Endometrium (tissue), 2 donors: ENCODE measurements at regions not wholly inside any gene's neighbourhood (a gene's known extent, or its start where the extent isn't known, plus 50 kb on each side); places are given as distances from the start of the nearest gene placed in this dataset.

ENCODE experiments used
- FAIRE-seq: peaks from 2 replicates; lab custom pipeline; 2012; peaks lifted over from hg19 to GRCh38; lab: Jason Lieb, UNC
- donor health status: control.
- donor health status: control.

GRCh38 chr2:176544557-176544956, 275.3 kb downstream of the MTX2 start:
- no peak for FAIRE-seq

DNA sequence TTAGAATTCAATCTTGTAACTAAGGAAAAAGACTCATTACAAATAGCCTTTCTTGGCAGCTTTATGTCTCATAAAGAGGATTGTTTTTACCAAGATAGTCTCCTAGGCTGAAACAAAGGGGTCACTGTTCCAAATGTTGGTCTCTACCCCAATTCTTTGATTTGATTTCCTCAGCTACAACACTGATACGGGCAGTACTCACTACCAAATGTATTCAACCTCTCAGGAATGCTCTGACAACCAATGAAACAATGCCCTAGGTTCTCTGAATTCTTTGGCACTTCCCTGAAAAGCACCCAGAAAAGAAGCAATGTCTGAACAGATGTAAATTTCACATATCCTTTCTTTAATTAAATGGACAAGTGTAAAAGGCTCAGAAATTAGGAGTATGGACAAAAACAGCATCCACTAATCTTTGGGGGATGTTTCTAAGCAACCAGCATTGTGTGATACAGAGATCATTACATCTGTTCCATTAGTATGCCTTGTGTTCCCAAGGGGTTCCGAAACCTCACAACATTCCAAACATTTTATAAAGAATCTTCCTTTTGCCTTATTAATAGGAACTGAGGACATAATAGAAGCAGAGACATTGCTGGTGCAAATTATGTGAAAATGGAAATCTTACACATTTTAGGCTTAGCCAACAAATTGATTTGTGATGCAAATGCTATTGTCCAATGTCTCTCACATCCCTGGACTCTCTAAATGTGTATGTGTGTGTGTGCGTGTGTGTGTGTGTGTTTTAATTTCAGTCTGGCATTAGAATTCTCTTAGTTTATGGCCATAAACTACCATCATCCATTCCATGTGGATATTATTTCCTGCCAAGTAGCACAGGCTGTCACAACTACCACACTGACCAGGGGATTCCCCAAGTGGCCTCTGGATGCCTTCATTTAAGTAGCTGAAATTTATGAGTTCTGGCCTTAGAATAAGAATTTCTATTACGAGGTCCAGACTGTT, 276.0 kb downstream of the MTX2 start:
- no peak for FAIRE-seq

DNA sequence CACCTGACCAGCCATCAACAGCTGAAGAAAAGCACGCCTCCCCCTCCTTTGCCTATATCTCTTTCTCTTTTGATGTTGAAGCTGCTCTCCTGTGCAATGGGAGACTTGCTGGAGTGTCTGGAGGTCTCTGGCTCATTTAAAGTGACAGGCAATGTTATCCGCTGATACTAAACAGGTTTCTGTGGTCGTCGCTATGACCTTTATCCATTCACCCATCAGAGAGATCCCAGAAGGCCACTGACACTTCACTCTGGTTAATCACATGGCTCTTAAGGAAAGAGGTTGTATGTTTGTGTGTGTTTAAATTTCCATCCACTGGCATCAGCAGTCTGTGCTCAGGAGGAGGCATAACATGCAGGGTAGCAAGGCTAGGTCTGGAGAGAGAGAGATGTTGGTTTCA, 277.3 kb downstream of the MTX2 start:
- FAIRE-seq, result no peak

- no peak for FAIRE-seq
Measured at GRCh38 chr2:176552501-176553135, 283.4 kb downstream of the MTX2 start.

DNA sequence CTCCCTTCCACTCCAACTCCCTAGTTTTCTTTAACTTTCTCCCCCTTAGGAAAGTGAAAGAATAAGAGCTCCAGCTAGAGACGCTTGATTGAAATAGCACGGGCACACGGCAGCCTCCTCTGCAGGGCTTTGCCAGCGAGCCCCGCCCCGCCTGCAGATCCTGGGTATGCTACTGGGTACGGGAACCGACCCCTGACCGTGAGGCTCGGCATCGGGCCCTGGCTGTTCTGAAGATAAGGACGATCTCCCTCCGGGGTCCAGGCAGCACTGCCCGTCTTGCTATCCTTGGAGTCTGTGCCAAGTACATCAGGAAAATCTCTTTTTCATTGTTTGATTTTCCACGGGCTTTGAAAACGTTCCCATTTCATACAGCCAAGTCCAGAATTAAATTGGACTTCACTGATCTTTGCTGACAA, 284.5 kb downstream of the MTX2 start:
- FAIRE-seq, result no peak

DNA sequence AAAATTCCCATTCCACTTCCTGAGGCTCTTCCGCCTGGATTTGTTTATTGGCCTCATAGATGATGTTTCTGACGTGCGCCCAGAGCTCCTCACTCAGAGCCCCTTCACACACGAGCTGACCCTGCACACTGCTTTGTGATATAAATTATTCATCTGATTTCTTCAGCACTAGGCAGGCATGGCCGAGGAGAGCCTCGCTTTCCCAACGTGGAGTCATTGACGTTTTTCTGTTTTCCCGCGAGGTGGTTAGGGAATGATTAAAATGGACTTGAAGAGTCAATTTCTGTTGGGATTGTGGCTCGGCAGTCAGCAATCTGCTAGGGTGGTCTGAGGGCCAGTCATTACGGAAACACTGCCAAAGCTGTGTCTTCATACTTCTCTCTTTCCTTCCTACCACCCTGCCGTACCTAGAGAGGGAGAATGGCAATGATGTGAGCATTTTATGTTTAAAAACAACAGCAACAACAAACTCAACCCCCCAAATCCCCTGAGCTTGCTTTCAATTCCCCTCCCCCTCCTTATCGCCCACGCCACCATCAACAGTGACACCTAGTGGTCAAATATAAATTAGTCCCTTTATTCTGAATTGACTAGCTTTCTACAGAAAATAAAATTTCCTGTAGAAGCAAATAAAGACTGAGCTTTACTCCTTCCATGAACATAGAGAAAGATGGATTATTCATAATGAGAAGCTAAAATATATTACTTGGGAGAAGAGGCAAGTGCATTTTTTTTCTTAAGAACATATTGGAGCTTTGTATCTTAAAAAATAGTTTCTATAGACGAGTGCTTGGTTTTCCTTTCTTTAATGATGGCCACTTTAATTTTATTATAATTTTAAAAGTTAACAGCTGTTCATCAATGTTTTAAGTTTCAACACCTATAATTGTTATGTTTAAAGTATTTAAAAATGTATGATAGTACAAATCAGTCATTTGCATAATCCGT, 285.1 kb downstream of the MTX2 start:
- FAIRE-seq, result peak; percentile 76

- no peak for FAIRE-seq
Measured at GRCh38 chr2:176555112-176555511, 285.9 kb downstream of the MTX2 start.

DNA sequence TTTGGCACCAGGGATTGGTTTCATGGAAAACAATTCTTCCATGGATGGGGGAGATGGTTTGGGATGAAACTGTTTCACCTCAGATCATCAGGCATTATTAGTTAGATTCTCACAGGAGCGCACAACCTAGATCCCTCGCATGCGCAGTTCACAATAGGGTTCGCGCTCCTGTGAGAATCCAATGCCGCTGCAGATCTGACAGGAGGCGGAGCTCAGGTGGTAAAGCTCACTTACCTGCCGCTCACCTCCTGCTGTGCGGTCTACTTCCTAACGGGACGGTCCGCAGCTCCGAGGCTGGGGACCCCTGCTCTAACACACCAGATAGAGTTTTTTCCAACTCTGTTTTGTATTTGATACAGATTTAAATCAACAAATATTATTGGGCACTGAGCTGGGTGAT, 286.5 kb downstream of the MTX2 start:
- FAIRE-seq, result no peak

GRCh38 chr2:176556373-176556772, 287.1 kb downstream of the MTX2 start:
- FAIRE-seq, result no peak

- no peak for FAIRE-seq
Measured at GRCh38 chr2:176557821-176558220, 288.6 kb downstream of the MTX2 start.

- no peak for FAIRE-seq
Measured at GRCh38 chr2:176558574-176559140, 289.4 kb downstream of the MTX2 start.

DNA sequence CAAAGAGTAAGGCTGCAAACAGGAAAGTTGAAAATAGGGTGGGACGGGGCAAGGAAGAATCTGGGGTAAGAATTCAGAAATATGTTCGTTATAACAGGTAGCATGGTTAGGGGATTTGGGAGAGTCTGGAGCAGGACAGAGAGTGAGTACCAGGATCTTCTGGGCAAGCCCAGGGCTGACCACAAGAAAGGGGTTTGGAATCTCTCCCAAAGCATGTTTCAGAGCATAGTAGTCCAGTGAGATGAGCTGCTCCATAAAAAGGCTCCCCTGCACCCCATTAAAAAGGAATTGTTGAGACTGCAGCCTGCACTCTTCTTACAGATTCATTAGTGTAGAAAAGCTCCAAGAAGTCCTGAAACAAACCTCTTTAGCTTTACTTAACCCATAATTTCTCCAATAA, 291.1 kb downstream of the MTX2 start:
- no peak for FAIRE-seq

GRCh38 chr2:176561706-176562105, 292.5 kb downstream of the MTX2 start:
- no peak for FAIRE-seq

GRCh38 chr2:176562359-176563078, 293.3 kb downstream of the MTX2 start:
- no peak for FAIRE-seq

GRCh38 chr2:176565641-176566323, 296.5 kb downstream of the MTX2 start:
- no peak for FAIRE-seq

GRCh38 chr2:176566496-176566895, 297.3 kb downstream of the MTX2 start:
- no peak for FAIRE-seq

DNA sequence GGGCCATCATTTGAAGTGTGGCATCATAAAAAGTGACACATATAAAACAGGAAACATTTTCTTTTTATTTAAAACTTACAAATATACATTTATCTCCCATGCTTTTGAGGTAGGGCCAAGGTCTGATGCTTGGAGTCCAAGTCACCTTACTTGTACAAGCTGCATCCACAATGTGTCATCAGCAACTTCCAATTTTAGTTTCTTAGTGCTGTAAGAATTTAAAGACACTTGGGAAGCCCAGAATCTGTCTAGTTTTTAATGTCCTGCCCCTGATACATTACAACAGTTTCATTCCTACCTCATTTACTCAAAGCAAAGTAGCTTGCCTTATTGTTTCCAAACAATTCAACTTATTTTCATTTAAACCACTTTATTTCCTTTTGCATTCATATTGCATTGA, 297.7 kb downstream of the MTX2 start:
- FAIRE-seq, result no peak

GRCh38 chr2:176567361-176567760, 298.1 kb downstream of the MTX2 start:
- no peak for FAIRE-seq

GRCh38 chr2:176569574-176569973, 300.3 kb downstream of the MTX2 start:
- no peak for FAIRE-seq

DNA sequence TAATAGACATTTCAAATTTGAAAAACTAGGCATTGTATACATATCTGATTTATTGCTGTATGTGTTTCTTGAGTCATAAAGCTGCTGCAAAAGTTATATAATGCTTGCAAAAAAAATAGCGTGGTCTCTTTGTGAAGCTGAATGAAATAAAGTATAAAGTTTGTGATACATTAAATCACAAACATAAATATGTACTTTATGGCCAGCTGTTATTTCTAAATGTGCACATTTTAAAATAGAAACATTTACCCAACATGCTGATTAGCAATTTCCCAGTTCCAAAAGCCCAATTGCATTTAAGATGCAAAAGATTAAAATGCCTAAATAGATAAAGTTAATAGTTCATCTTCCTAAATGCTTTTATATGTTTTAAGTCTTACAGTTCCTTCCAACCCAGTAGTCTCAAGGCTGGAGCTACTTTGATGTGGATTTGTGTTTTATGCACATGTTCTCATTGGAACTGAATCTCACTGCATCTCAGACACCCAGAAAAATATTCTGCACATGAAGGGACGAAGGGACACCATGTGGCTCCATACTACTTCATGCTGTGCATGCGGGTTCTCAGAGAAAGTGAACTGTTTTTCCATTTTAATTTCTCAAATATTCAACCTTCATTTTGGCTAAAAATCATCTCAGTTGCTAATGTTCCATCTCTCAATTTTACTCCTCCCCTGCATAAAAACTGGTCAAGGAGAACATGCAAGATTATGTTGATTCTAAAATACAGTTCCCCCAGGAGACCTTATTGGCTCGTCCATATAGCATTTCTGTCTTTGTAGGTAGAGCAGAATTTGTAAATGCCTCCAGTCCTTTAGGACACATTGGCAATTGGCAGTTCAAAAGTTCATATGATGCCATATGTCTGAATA, 304.6 kb downstream of the MTX2 start:
- FAIRE-seq, result no peak
